ENCODE measurements at regions not wholly inside any gene's neighbourhood (a gene's known extent, or its start where the extent isn't known, plus 50 kb on each side); places are given as distances from the start of the nearest gene placed in this dataset.

- no peak for DNase-seq (ENCODE audit: low read depth in 3 of 3)
Observed at GRCh38 chr2:22582107-22582506, 802.9 kb upstream of the KLHL29 start.

- no peak for DNase-seq (ENCODE audit: low read depth in 3 of 3)
Observed at GRCh38 chr2:22596306-22596705, 788.7 kb upstream of the KLHL29 start.

GRCh38 chr2:22600156-22600555, 784.8 kb upstream of the KLHL29 start:
- DNase-seq (ENCODE audit: low read depth in 3 of 3), result no peak

GRCh38 chr2:22600999-22601398, 784.0 kb upstream of the KLHL29 start:
- DNase-seq (ENCODE audit: low read depth in 3 of 3), result no peak

- no peak for DNase-seq (ENCODE audit: low read depth in 3 of 3)
Observed at GRCh38 chr2:22604136-22604535, 780.8 kb upstream of the KLHL29 start.

GRCh38 chr2:22616031-22616430, 768.9 kb upstream of the KLHL29 start:
- no peak for DNase-seq (ENCODE audit: low read depth in 3 of 3)

GRCh38 chr2:22623620-22624019, 761.4 kb upstream of the KLHL29 start:
- no peak for DNase-seq (ENCODE audit: low read depth in 3 of 3)

- no peak for DNase-seq (ENCODE audit: low read depth in 3 of 3)
Observed at GRCh38 chr2:22626621-22627020, 758.4 kb upstream of the KLHL29 start.

GRCh38 chr2:22628221-22628620, 756.8 kb upstream of the KLHL29 start:
- DNase-seq (ENCODE audit: low read depth in 3 of 3), result no peak

- no peak for DNase-seq (ENCODE audit: low read depth in 3 of 3)
Observed at GRCh38 chr2:22628906-22629305, 756.1 kb upstream of the KLHL29 start.

- no peak for DNase-seq (ENCODE audit: low read depth in 3 of 3)
Observed at GRCh38 chr2:22634167-22634566, 750.8 kb upstream of the KLHL29 start.

GRCh38 chr2:22656426-22656825, 728.6 kb upstream of the KLHL29 start:
- no peak for DNase-seq (ENCODE audit: low read depth in 3 of 3)

GRCh38 chr2:22673529-22673928, 711.5 kb upstream of the KLHL29 start:
- no peak for DNase-seq (ENCODE audit: low read depth in 3 of 3)

GRCh38 chr2:22683914-22684313, 701.1 kb upstream of the KLHL29 start:
- DNase-seq (ENCODE audit: low read depth in 3 of 3), result no peak

- DNase-seq (ENCODE audit: low read depth in 3 of 3), result no peak
Observed at GRCh38 chr2:22690096-22690495, 694.9 kb upstream of the KLHL29 start.

GRCh38 chr2:22691666-22692065, 693.3 kb upstream of the KLHL29 start:
- no peak for DNase-seq (ENCODE audit: low read depth in 3 of 3)

- no peak for DNase-seq (ENCODE audit: low read depth in 3 of 3)
Observed at GRCh38 chr2:22692746-22693145, 692.2 kb upstream of the KLHL29 start.

GRCh38 chr2:22694300-22694699, 690.7 kb upstream of the KLHL29 start:
- DNase-seq (ENCODE audit: low read depth in 3 of 3), result no peak

GRCh38 chr2:22694856-22695255, 690.1 kb upstream of the KLHL29 start:
- DNase-seq (ENCODE audit: low read depth in 3 of 3), result no peak

- no peak for DNase-seq (ENCODE audit: low read depth in 3 of 3)
Observed at GRCh38 chr2:22697054-22697788, 687.8 kb upstream of the KLHL29 start.

GRCh38 chr2:22701561-22702160, 683.3 kb upstream of the KLHL29 start:
- no peak for DNase-seq (ENCODE audit: low read depth in 3 of 3)

GRCh38 chr2:22703286-22703920, 681.6 kb upstream of the KLHL29 start:
- DNase-seq (ENCODE audit: low read depth in 3 of 3), result no peak

- no peak for DNase-seq (ENCODE audit: low read depth in 3 of 3)
Observed at GRCh38 chr2:22719396-22719795, 665.6 kb upstream of the KLHL29 start.
